MG63 (cell line): ENCODE measurements at regions not wholly inside any gene's neighbourhood (a gene's known extent, or its start where the extent isn't known, plus 50 kb on each side); places are given as distances from the start of the nearest gene placed in this dataset.
"Not testable (repeated sequence)": the region's sequence is repeated elsewhere in the genome, so short reads cannot be mapped to it uniquely, and the experiment has no call there.

Source experiments
- DNase-seq: peaks from one replicate; pipeline ENCODE4 v3.0.0-alpha.2; 2020
- H3K27me3 ChIP-seq: fragments of 250-450 bp; sonication (Bioruptor Pico); 2 replicates; pipeline ENCODE4 v1.5.1; 2020; ENCODE audit warnings: mild to moderate bottlenecking, moderate library complexity
- H3K36me3 ChIP-seq: fragments of 250-450 bp; sonication (Bioruptor Pico); 2 replicates; pipeline ENCODE4 v1.5.1; 2020; ENCODE audit warnings: mild to moderate bottlenecking, moderate library complexity
- H3K4me3 ChIP-seq: fragments of 250-450 bp; sonication (Bioruptor Pico); 2 replicates; pipeline ENCODE4 v1.5.1; 2020; ENCODE audit warnings: mild to moderate bottlenecking, moderate library complexity
- H3K9me3 ChIP-seq: fragments of 250-450 bp; sonication (Bioruptor Pico); 2 replicates; pipeline ENCODE4 v1.5.1; 2020; ENCODE audit warnings: mild to moderate bottlenecking, moderate library complexity

DNA sequence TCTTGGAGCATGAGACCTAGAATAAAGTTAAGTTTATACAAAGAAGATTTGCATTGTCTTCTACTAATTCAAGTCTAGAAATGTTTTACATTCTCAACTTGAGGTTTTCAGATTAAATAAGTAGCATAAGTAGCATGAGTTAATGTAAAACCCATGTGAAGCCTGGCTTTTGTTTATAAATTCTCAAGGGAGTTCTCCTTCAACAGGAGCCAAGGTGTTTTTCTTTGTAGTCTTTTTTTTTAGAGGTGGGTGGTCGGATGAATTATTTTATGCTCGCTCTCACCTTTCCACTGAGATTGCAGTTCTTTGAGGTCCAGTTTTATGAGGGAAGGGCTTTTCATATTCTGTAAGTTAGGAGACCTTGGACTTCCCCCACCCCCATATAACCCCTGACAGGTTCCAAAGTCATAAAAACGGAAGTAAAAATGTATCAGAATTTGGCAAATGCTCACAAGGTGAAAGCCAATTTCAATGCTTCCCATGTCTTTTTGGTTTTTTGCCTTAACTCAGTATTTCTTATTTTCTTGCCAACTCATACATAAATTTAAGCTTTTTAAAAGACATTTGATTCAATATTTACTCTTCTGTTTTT lies 244.3 kb upstream of the ASCC3 start:
- H3K36me3 ChIP-seq, result no peaks in the 10 kb centered on the region
- no peak for DNase-seq
- H3K27me3 ChIP-seq, result no peaks in the 10 kb centered on the region
- H3K9me3 ChIP-seq, result no peaks in the 10 kb centered on the region
- H3K4me3 ChIP-seq, result no peak overlapping the region

DNA sequence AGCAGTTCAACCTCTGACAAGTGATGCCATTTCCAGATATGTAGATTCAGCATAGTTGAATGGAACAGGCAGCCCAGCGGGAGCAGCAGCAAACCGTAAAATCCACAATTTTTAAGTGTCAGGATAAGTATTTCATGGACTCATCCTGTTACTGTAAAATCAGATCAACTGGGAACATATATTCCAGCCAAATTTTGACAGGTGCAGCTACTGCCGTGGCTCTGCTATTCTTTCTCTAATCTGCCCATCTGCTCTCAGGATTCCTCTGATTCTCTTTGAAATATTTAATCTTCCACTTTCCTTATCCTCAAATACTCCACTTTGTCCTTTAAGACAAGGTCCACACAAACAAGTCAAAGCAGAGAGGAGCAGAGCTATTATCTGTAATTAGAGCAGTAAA lies 245.4 kb upstream of the ASCC3 start:
- Histone ChIP-seq H3K27me3 (no peaks in the 10 kb centered on the region), H3K9me3 (no peaks in the 10 kb centered on the region), H3K4me3 (no peak overlapping the region), H3K36me3 (no peaks in the 10 kb centered on the region)
- DNase-seq, result no peak

GRCh38 chr6:101129851-101130250 lies 248.7 kb upstream of the ASCC3 start:
- H3K36me3 ChIP-seq, result no peaks in the 10 kb centered on the region
- no peak for DNase-seq
- H3K27me3 ChIP-seq, result no peaks in the 10 kb centered on the region
- H3K4me3 ChIP-seq, result no peak overlapping the region
- no peaks in the 10 kb centered on the region for H3K9me3 ChIP-seq

DNA sequence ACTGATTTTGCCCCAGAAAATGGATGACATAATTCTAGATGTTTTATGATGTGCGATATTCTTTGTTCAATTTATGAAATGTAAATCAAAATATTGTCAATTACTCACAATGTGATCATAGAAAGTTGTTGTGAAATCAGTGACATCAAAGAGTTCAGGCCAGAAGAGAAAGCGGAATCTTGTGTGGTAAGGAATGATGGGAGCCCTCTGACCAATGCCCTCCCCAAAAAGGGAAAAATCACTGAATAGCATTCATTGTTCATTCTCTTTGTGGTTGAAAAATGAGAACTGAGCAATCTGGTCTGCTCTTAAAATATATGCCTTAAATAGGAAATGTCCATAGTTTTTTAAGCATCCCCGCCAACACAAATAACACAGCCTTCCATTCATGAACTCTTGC lies 247.1 kb upstream of the GRIK2 start:
- H3K27me3 ChIP-seq, result no peaks in the 10 kb centered on the region
- no peaks in the 10 kb centered on the region for H3K36me3 ChIP-seq
- H3K9me3 ChIP-seq, result no peaks in the 10 kb centered on the region
- no peak for DNase-seq
- no peak overlapping the region for H3K4me3 ChIP-seq

DNA sequence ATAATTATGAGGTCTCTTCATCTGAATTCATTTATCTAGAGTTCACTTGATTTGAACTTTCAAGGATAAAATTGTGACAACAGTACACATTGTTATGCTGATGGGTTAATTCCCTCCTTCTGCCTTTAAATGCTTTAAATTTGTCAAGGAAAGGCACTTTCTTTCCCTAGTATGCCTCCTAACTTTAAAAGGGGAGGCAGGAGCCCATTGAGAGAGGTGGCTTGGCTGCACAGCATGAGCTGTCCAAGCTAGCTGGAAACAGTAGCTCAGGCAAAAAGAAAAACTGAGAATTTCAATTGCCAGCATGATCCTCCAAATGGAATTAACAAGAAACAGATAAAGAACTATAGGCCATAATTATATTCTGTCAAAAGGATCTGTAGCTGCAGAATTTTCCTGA lies 243.3 kb upstream of the GRIK2 start:
- Histone ChIP-seq H3K9me3 (no peaks in the 10 kb centered on the region), H3K36me3 (no peaks in the 10 kb centered on the region), H3K27me3 (no peaks in the 10 kb centered on the region), H3K4me3 (no peak overlapping the region)
- no peak for DNase-seq

DNA sequence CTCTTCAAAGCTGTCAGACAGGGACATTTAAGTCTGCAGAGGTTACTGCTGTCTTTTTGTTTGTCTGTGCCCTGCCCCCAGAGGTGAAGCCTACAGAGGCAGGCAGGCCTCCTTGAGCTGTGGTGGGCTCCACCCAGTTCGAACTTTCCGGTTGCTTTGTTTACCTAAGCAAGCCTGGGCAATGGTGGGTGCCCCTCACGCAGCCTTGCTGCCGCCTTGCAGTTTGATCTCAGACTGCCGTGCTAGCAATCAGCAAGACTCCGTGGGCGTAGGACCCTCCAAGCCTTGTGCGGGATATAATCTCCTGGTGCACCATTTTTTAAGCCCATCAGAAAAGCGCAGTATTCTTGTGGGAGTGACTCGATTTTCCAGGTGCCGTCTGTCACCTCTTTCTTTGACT lies 235.9 kb upstream of the GRIK2 start:
- not testable (repeated sequence) for H3K36me3 ChIP-seq, H3K27me3 ChIP-seq, DNase-seq, H3K4me3 ChIP-seq, H3K9me3 ChIP-seq

GRCh38 chr6:101163611-101164010 lies 229.9 kb upstream of the GRIK2 start:
- DNase-seq, result no peak
- Histone ChIP-seq H3K9me3 (no peaks in the 10 kb centered on the region), H3K27me3 (no peaks in the 10 kb centered on the region), H3K4me3 (no peak overlapping the region), H3K36me3 (no peaks in the 10 kb centered on the region)

GRCh38 chr6:101167638-101168037 lies 225.9 kb upstream of the GRIK2 start:
- no peak for DNase-seq

GRCh38 chr6:101171049-101171448 lies 222.5 kb upstream of the GRIK2 start:
- not testable (repeated sequence) for H3K4me3 ChIP-seq, H3K36me3 ChIP-seq, H3K27me3 ChIP-seq, H3K9me3 ChIP-seq, DNase-seq

More at GRCh38 chr6:101167638-101168037, 225.9 kb upstream of the GRIK2 start:
- H3K36me3 ChIP-seq, result no peaks in the 10 kb centered on the region
- no peaks in the 10 kb centered on the region for H3K9me3 ChIP-seq
- H3K27me3 ChIP-seq, result no peaks in the 10 kb centered on the region
- no peak overlapping the region for H3K4me3 ChIP-seq

DNA sequence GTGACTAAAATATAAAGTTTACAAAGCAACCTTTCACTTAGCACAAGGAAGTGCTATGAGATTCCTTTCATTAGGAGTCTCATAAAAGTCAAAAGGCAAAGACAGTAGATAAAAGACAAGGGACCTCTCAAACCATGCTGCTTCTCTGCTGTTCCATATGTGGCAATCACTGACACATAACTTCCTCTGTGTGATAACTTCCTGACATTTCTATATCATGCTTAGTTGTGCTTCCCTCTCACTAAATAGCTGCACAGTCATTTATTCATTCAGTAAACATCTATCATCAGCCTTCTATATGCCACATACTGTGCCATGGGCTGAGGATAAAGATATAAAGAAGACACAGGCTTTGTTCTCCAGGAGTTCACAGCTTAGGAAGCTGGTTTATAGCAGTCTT lies 214.8 kb upstream of the GRIK2 start:
- no peaks in the 10 kb centered on the region for H3K27me3 ChIP-seq
- H3K36me3 ChIP-seq, result no peaks in the 10 kb centered on the region
- no peak for DNase-seq
- no peak overlapping the region for H3K4me3 ChIP-seq
- no peaks in the 10 kb centered on the region for H3K9me3 ChIP-seq

GRCh38 chr6:101181006-101181405 lies 212.5 kb upstream of the GRIK2 start:
- no peak for DNase-seq
- no peaks in the 10 kb centered on the region for H3K9me3 ChIP-seq
- H3K36me3 ChIP-seq, result no peaks in the 10 kb centered on the region
- no peaks in the 10 kb centered on the region for H3K27me3 ChIP-seq
- H3K4me3 ChIP-seq, result no peak overlapping the region

DNA sequence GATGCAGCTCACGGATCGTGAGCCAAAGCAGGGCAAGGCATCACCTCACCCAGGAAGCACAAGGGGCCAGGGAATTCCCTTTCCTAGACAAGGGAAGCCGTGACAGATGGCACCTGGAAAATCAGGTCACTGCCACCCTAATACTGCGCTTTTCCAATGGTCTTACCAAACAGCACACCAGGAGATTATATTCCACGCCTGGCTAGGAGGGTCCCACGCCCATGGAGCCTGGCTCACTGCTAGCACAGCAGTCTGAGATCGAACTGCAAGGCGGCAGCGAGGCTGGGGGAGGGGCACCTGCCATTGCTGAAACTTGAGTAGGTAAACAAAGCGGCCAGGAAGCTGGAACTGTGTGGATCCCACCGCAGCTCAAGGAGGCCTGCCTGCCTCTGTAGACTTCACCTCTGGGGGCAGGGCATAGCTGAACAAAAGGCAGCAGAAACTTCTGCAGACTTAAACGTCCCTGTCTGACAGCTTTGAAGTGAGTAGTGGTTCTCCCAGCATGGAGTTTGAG lies 205.2 kb upstream of the GRIK2 start:
- H3K27me3 ChIP-seq, H3K9me3 ChIP-seq, DNase-seq, H3K4me3 ChIP-seq, H3K36me3 ChIP-seq: not testable (repeated sequence)

DNA sequence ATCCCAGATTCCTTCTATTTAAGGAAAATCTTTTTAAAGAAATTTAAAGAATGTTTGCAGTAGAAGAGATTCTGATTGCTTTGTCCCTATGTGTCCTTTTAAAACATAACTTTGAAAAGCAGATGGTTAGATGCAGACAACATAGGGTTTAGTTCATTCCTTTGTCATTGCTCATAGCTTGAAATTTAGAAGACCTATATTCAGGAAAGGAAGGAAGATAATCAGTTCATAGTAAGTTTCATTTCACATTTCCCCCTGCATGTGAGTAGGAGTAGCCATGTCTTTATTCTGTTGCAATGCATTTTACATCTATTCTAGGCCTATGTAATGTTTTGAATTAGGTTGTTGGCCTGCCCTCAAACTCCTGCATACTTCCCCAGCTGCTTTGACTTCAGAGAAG lies 197.9 kb upstream of the GRIK2 start:
- no peaks in the 10 kb centered on the region for H3K9me3 ChIP-seq
- H3K4me3 ChIP-seq, result no peak overlapping the region
- no peaks in the 10 kb centered on the region for H3K36me3 ChIP-seq
- H3K27me3 ChIP-seq, result no peaks in the 10 kb centered on the region
- no peak for DNase-seq

DNA sequence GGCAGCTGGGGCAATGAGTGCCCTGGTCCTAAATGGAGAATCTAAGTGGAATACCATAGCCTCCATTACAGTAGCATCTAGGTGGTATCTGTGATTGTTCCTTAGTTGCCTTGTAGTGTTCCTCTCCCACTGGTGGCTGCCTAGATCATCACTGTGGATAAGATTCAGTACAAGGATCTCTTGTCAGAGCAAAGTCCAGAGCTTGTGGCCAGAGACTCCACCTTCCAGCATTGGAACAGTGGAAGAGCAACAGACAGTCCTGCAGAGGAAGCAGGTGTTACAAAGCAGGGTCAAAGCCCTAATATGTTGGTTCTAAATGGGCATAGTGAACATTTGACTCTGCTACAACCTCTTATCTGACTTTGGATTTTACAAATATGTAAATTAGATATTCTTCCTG lies 194.1 kb upstream of the GRIK2 start:
- Histone ChIP-seq H3K4me3 (no peak overlapping the region), H3K9me3 (no peaks in the 10 kb centered on the region), H3K27me3 (no peaks in the 10 kb centered on the region), H3K36me3 (no peaks in the 10 kb centered on the region)
- DNase-seq, result no peak

DNA sequence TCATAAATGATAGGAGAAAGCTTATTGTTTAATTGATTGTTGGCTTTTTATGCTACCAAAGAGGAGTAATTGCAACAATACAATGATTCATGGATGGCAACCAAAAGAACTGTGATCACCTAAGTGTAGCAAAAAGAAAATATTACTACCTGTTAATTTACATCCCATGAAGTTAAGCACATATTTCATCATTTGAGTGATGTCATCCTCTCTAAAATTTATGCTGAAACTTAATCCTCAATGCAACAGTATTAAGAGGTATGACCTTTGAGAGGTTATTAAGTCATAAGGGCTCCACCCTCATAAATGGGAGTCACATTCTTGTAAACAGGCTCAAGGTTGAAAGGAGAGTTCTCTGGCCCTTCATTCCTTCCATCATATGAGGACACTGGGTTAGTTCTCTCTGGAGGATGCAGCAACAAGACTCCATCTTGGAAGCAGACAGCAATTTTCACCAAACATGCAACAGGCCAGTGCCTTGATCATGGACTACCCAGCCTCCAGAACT lies 190.6 kb upstream of the GRIK2 start:
- Histone ChIP-seq H3K36me3 (no peaks in the 10 kb centered on the region), H3K27me3 (no peaks in the 10 kb centered on the region), H3K9me3 (no peaks in the 10 kb centered on the region), H3K4me3 (no peak overlapping the region)
- no peak for DNase-seq

GRCh38 chr6:101203664-101204063 lies 189.8 kb upstream of the GRIK2 start:
- no peaks in the 10 kb centered on the region for H3K9me3 ChIP-seq
- H3K36me3 ChIP-seq, result no peaks in the 10 kb centered on the region
- no peak for DNase-seq
- H3K27me3 ChIP-seq, result no peaks in the 10 kb centered on the region
- no peak overlapping the region for H3K4me3 ChIP-seq

DNA sequence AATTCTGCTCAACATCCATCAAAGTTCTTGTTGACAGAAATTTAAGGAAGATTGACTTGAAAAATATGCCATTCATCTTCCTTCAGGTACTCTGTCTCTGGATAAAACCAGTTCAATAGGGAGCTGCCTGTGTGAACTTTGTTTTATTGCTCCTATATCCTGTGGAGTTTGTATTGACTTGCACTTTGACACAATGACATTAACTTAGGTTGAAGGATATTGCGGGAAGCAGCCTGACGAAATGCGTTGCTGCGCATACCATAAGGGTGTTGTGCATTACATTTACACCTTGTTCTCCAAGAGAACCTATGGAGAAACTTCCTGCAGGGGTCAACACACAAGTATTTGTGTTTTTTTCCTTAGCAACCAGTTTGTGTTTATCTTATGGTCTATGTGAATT lies 185.4 kb upstream of the GRIK2 start:
- no peak overlapping the region for H3K4me3 ChIP-seq
- H3K36me3 ChIP-seq, result no peaks in the 10 kb centered on the region
- no peak for DNase-seq
- no peaks in the 10 kb centered on the region for H3K27me3 ChIP-seq
- H3K9me3 ChIP-seq, result no peaks in the 10 kb centered on the region

GRCh38 chr6:101212640-101213039 lies 180.9 kb upstream of the GRIK2 start:
- H3K27me3 ChIP-seq, result no peaks in the 10 kb centered on the region
- DNase-seq, result no peak
- H3K4me3 ChIP-seq, result no peak overlapping the region
- H3K9me3 ChIP-seq, result no peaks in the 10 kb centered on the region
- H3K36me3 ChIP-seq, result no peaks in the 10 kb centered on the region

DNA sequence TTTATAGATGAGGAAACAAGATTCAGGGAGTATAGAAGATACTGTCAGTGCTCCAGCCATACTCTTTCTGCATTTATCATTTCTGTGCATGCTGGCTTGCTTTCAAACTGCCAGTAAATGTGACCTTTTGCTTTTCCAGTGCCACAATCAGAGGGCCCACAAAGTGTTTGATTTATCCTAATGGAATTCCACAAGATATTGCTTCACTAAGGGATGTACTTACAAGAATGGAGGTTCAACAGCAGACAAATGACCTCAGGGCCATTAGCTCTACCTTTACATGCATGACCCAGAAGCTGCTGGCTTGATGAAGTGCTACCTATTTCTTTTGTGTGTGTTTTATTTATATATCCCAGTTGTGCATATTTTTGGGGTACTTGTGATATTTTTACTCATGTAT lies 171.5 kb upstream of the GRIK2 start:
- no peak for DNase-seq
- H3K4me3 ChIP-seq, result no peak overlapping the region
- H3K27me3 ChIP-seq, result no peaks in the 10 kb centered on the region
- H3K9me3 ChIP-seq, result no peaks in the 10 kb centered on the region
- H3K36me3 ChIP-seq, result no peaks in the 10 kb centered on the region
